ENCODE measurements at regions not wholly inside any gene's neighbourhood (a gene's known extent, or its start where the extent isn't known, plus 50 kb on each side); places are given as distances from the start of the nearest gene placed in this dataset.

- TF ChIP-seq CTCF (IDR thresholded peaks at IDR 0.05; ENCODE audit: low read depth, low read length, missing input control) = no peak
- no peak for TF ChIP-seq REST (IDR thresholded peaks at IDR 0.05)
- no peak for TF ChIP-seq RAD21 (IDR thresholded peaks at IDR 0.05)
- TF ChIP-seq FOXA1 (IDR thresholded peaks at IDR 0.05) = no peak
- no peak for TF ChIP-seq JUND (IDR thresholded peaks at IDR 0.05)
- TF ChIP-seq RXRA (IDR thresholded peaks at IDR 0.05) = no peak
- TF ChIP-seq SP1 (IDR thresholded peaks at IDR 0.05) = no peak
- TF ChIP-seq YY1 (IDR thresholded peaks at IDR 0.05) = no peak
- TF ChIP-seq MAX (IDR thresholded peaks at IDR 0.05) = no peak
- no peak for TF ChIP-seq GABPA (IDR thresholded peaks at IDR 0.05 in 1 of 2, conservative IDR thresholded peaks at IDR 0.05 in 1 of 2)
- no peak for TF ChIP-seq TAF1 (conservative IDR thresholded peaks at IDR 0.05)
- TF ChIP-seq ZBTB33 (IDR thresholded peaks at IDR 0.05) = no peak
- no peak for TF ChIP-seq EGR1 (IDR thresholded peaks at IDR 0.05; ENCODE audit: low read depth in 2 of 2)
- TF ChIP-seq HNF4G (IDR thresholded peaks at IDR 0.05) = no peak
Measured at GRCh38 chr6:76992553-76992952, 470.7 kb downstream of the HTR1B start.

Measured in liver (tissue), 3 donors.